GM18867 (cell line): ENCODE measurements at regions not wholly inside any gene's neighbourhood (a gene's known extent, or its start where the extent isn't known, plus 50 kb on each side); places are given as distances from the start of the nearest gene placed in this dataset.

Source experiments
- ATAC-seq: cut with Tn5 transposase; IDR thresholded peaks from one replicate; pipeline ENCODE4 v1.9.1; 2021; ENCODE audit warnings: mild to moderate bottlenecking, moderate library complexity; ENCODE audit not compliant: unreplicated experiment

DNA sequence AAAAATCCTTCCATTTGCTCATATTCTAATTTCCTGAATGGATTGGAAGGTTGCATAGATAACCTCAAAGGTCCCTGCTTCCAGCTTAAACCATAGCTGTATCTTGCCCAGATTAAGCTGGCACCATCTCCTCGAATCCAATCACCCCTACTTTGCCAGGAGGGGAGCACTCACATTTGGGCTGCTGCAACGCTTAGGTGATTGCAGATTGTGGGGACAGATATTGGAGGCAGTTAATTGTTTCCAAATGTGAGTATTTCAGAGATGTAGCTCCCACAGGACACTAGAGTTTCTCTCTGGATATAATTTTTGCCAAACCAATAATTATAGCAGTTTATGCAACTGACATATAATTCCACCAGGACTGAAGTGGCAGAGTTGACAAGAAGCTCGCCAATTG, 53.5 kb upstream of the ACSL1 start:
- ATAC-seq = no peak

- no peak for ATAC-seq
Measured at GRCh38 chr4:184882276-184882675, 56.5 kb upstream of the ACSL1 start.

GRCh38 chr4:184883024-184883423, 57.3 kb upstream of the ACSL1 start:
- ATAC-seq = no peak

GRCh38 chr4:184884883-184885282, 59.1 kb upstream of the ACSL1 start:
- no peak for ATAC-seq

GRCh38 chr4:184885602-184886001, 59.8 kb upstream of the ACSL1 start:
- ATAC-seq = no peak

GRCh38 chr4:184887333-184887732, 61.6 kb upstream of the ACSL1 start:
- ATAC-seq = no peak

DNA sequence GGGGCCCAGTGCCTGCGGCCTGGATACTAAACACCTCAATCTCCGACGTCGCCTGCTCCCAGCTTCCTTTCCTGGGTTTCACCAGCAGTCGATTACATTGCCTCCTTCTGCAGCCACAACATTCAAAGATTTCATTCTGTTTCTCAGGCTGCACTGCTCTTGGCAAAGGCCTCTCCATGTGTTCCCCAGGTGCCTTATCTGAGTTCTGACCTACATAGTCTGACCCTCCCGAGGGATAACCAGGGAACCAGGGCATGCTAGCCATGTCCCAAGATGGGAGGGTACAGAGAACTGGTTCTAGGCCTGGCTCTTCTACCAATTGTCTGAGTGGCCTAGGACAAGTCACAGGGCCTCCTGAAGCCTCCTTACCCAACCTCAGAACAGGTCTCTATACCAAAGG, 62.2 kb upstream of the ACSL1 start:
- no peak for ATAC-seq

- ATAC-seq = no peak
Measured at GRCh38 chr4:184889666-184890335, 64.0 kb upstream of the ACSL1 start.

- ATAC-seq = no peak
Measured at GRCh38 chr4:184890499-184890898, 64.7 kb upstream of the ACSL1 start.

DNA sequence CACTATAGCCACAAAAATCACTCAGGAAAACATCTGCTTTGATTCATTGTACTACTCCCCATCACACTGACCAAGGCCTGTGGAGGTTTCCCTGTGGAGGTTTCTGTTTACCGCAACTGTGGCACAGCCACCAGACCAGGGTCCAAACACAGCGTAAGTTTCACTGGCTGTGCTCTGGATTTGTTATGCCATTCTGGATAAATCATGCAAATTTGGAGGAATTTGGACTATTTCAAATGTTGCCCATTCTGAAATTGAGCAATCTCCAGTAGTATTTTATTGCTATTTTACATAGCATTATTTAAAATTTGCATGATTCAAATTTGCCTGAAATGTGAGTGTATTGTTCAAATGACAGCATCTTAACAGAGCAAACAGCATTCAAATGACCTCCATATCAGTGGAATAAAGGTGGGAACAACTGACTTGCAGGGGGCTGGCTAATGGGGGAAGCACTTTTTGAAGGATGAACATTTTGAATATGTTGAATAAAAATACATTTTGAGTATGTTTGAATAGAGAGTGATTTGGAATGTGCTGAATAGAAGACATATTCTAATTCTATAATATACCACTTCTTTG, 66.1 kb upstream of the ACSL1 start:
- ATAC-seq = no peak

GRCh38 chr4:184892999-184893398, 67.2 kb upstream of the ACSL1 start:
- ATAC-seq = no peak

DNA sequence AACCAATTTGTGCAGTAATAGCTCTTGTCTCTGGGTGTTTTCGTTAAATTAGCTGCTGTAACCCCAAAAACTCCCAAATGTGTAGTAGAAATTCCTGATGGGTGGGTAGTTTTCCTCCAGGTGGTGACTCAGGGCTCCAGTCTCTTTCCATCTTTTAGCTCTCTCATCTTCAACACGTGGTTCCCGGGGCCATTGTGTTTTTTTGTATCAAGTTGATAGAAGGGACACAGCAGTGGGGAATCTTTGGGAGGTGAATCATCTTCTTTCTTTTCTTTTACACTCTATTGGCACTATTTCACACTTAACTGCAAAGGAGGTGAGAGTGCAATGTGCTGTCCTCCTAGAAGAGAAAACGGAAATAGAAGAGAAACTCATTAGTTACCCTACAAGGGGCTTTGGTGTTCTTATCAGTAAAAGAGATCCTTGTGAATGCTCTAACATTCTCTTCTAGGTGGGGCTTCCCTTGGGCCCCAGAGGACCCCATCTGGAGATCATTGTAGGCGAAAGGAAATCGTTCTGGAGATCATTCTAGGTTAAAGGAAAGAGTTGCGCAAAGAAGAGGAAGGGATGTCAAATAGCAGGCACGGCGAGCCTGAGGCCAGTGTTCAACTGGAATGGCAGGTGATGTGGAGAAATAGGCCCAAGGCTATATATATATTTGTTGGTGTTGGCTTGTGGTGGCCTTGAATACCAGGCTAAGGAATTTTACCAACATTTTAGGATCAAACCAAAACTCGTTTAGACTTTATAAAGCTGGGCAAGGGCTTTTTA, 68.2 kb upstream of the ACSL1 start:
- no peak for ATAC-seq

GRCh38 chr4:184895012-184895695, 69.4 kb upstream of the ACSL1 start:
- no peak for ATAC-seq

DNA sequence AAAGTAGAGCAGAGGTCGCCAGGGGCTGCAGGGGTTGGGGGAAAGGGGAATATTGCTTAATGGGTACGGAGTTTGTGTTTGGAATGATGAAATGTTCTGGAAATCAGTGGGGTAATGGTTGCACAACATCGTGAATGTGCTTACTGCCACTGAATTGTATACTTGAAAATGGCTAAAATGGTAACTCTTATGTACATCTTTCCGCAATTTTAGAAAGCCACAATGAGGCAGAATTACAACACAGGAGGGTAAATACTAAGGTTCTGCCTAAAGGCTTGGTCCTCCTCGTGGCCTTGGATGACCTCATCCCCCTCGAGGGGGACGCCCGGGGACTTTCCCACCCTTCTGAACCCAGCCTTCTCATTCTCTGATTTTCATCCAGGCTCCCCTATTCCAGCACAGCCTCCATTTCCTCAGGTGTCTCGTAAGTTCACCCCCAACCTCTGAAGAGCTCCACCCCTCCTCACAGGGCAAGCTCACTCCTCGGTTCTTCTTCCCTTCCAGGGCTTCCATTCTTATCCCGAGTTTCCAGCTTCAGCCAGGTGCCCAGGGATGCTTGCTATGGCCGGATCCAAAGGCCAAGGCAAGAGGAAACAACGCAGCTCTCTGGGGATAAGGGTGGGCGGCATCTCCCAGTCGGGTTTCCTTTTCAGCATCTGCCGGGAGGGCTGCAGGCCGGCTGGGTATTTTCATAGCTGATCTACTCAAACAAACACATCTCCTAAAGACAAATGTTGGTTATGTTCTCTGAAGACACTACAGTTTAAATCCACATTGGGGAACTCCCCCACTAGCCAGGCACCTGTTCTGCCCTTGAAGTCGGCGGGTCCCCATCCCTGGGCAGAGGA, 71.3 kb upstream of the ACSL1 start:
- peak; percentile 52 for ATAC-seq

DNA sequence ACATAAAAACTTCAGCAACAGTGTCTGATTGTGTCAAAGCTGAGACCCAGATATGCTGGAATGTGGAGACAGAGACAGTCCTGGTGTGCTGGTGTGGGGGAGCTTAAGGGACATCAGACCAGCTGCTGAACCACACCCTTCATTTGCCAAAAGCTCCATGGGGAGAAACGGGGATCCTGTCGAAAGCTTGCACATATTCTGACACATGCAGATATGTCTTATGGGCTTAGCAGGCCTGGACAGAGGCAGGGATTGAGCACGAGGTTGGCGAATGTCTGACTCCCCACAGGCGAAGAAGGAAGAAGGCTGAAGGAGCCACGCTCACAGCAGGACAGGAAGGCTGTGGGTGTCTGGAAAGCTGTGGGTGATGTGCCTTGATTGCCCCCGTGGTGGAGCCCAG, 72.1 kb upstream of the ACSL1 start:
- no peak for ATAC-seq

- ATAC-seq = no peak
Measured at GRCh38 chr4:184898793-184899192, 73.0 kb upstream of the ACSL1 start.

- ATAC-seq = no peak
Measured at GRCh38 chr4:184899261-184900134, 73.7 kb upstream of the ACSL1 start.

GRCh38 chr4:184900184-184900583, 74.4 kb upstream of the ACSL1 start:
- ATAC-seq = no peak

DNA sequence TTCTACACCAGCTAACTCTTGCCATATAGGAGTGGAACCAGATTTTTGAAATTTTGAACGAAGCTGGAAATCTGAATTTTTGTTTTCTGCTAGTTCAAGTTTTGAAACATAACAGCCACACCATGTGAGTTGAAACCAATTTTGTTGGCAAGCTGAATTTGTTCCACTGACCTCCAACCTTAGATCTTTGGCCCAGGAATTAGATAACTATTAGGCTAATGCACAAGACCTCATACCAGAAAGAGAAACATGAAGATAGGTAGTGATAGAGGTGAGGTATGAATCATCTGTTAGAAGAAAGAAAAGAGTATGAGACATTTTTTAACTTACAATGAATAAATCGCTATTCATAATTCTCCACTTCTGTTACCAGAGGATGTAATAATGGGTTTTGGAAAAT, 76.8 kb upstream of the ACSL1 start:
- no peak for ATAC-seq
